IMR-90 (cell line): ENCODE measurements at regions not wholly inside any gene's neighbourhood (a gene's known extent, or its start where the extent isn't known, plus 50 kb on each side); places are given as distances from the start of the nearest gene placed in this dataset.

Experiments
- ATAC-seq: fragments of 200-7000 bp; cut with Tn5 transposase; 2 replicates; pipeline ENCODE4 v1.9.1; 2020; ENCODE audit warnings: low read depth, mild to moderate bottlenecking, moderate library complexity
- BruUV-seq: library from RNA; stranded (reverse); fragments of 400-500 nt; replicated peaks from 2 replicates; lab custom pipeline; 2021; lab: Mats Ljungman, UMichigan
- CTCF ChIA-PET: fragments of 300-600 bp; formaldehyde crosslinking; extraction: SDS; loops from one replicate; lab custom pipeline; 2021; ENCODE audit warnings: antibody characterized with exemption; lab: Yijun Ruan, JAX
- POLR2A ChIA-PET: fragments of 300-600 bp; sonication (Branson Sonifier 250); formaldehyde crosslinking; loops from one replicate; lab custom pipeline; 2022; ENCODE audit warnings: antibody characterized with exemption; ENCODE audit not compliant: unreplicated experiment; lab: Charles Lee
- DNase-seq: peaks from one replicate; pipeline ENCODE4 v3.0.0; 2013
- H2AFZ ChIP-seq: replicated peaks from 2 replicates; pipeline ENCODE3; 2013; ENCODE audit warnings: low read length, mild to moderate bottlenecking; ENCODE audit not compliant: poor library complexity
- H2AK5ac ChIP-seq: 2 replicates; pipeline ENCODE4 v1.6.1; 2013; ENCODE audit warnings: low read depth, low read length, inconsistent platforms
- H2AK9ac ChIP-seq: replicated peaks from 2 replicates; pipeline ENCODE3; 2013; ENCODE audit warnings: mild to moderate bottlenecking, low read depth, low read length, moderate library complexity; ENCODE audit not compliant: poor library complexity
- H2BK120ac ChIP-seq: 2 replicates; pipeline ENCODE4 v1.6.1; 2013; ENCODE audit warnings: low read depth, low read length, inconsistent platforms
- H2BK15ac ChIP-seq: 3 replicates; pipeline ENCODE4 v1.6.1; 2013; ENCODE audit warnings: low read depth, low read length, inconsistent platforms
- H2BK20ac ChIP-seq: 2 replicates; pipeline ENCODE4 v1.6.1; 2013; ENCODE audit warnings: low read depth, mild to moderate bottlenecking, inconsistent platforms, low read length, moderate library complexity
- H2BK5ac ChIP-seq: 2 replicates; pipeline ENCODE4 v1.6.1; 2013; ENCODE audit warnings: mild to moderate bottlenecking, low read depth, low read length, inconsistent platforms; ENCODE audit not compliant: poor library complexity, severe bottlenecking
- H3K14ac ChIP-seq: replicated peaks from 2 replicates; pipeline ENCODE4 v1.6.1; 2013; ENCODE audit warnings: low read depth, low read length, inconsistent platforms
- H3K18ac ChIP-seq: 2 replicates; pipeline ENCODE4 v1.6.1; 2013; ENCODE audit warnings: low read depth, low read length, control low read depth
- H3K23ac ChIP-seq: 2 replicates; pipeline ENCODE4 v1.6.1; 2013; ENCODE audit warnings: low read depth, low read length, inconsistent platforms
- H3K27ac ChIP-seq: 2 replicates; pipeline ENCODE4 v1.5.1; 2013; ENCODE audit warnings: mild to moderate bottlenecking, control low read depth, low read length; ENCODE audit not compliant: insufficient read depth
- H3K27me3 ChIP-seq: 2 replicates; pipeline ENCODE4 v1.6.1; 2013; ENCODE audit warnings: low read length; ENCODE audit not compliant: control insufficient read depth, insufficient read depth
- H3K36me3 ChIP-seq: 2 replicates; pipeline ENCODE4 v1.6.1; 2013; ENCODE audit warnings: low read length, mixed read lengths; ENCODE audit not compliant: control insufficient read depth, insufficient read depth
- H3K4ac ChIP-seq: 2 replicates; pipeline ENCODE4 v1.6.1; 2013; ENCODE audit warnings: low read depth, low read length, inconsistent platforms
- H3K4me1 ChIP-seq: 2 replicates; pipeline ENCODE4 v1.6.1; 2013; ENCODE audit warnings: low read length, mixed read lengths; ENCODE audit not compliant: control insufficient read depth, insufficient read depth
- H3K4me2 ChIP-seq: 2 replicates; pipeline ENCODE4 v1.6.1; 2013; ENCODE audit warnings: low read depth, mild to moderate bottlenecking, control low read depth, low read length, moderate library complexity
- H3K4me3 ChIP-seq: 2 replicates; pipeline ENCODE4 v1.5.1; 2013; ENCODE audit warnings: low read depth, mild to moderate bottlenecking, control low read depth, low read length, moderate library complexity; ENCODE audit not compliant: insufficient read depth
- H3K56ac ChIP-seq: 2 replicates; pipeline ENCODE4 v1.6.1; 2013; ENCODE audit warnings: low read length, inconsistent platforms; ENCODE audit not compliant: insufficient read depth; ENCODE audit errors: extremely low read depth
- H3K79me1 ChIP-seq, 2 experiments: 2 replicates each; pipeline ENCODE4 v1.6.1; 2013; ENCODE audit warnings: low read length in 2 of 2, inconsistent platforms in 1 of 2, low read depth in 1 of 2
- H3K9ac ChIP-seq: 2 replicates; pipeline ENCODE4 v1.6.1; 2013; ENCODE audit warnings: low read depth, low read length, control low read depth
- H3K9me1 ChIP-seq: 2 replicates; pipeline ENCODE4 v1.6.1; 2013; ENCODE audit warnings: low read length, inconsistent platforms; ENCODE audit not compliant: insufficient read depth
- H3K9me3 ChIP-seq: 2 replicates; pipeline ENCODE4 v1.6.1; 2013; ENCODE audit warnings: low read length; ENCODE audit not compliant: control insufficient read depth, insufficient read depth
- H4K20me1 ChIP-seq: 2 replicates; pipeline ENCODE4 v1.6.1; 2013; ENCODE audit warnings: low read length, inconsistent platforms; ENCODE audit not compliant: insufficient read depth
- H4K5ac ChIP-seq: 2 replicates; pipeline ENCODE4 v1.6.1; 2013; ENCODE audit warnings: mild to moderate bottlenecking, low read depth, low read length, control low read depth
- H4K8ac ChIP-seq, 2 experiments: 2 replicates each; pipeline ENCODE4 v1.6.1; 2013; ENCODE audit warnings: low read depth in 2 of 2, low read length in 2 of 2, control low read depth in 1 of 2, inconsistent platforms in 1 of 2
- H4K91ac ChIP-seq: 2 replicates; pipeline ENCODE4 v1.6.1; 2013; ENCODE audit warnings: low read depth, low read length, inconsistent platforms; ENCODE audit not compliant: insufficient read depth
- BHLHE40 ChIP-seq: fragments of 150-350 bp; IDR thresholded peaks from 2 replicates; pipeline ENCODE4 v1.6.1; 2016; ENCODE audit warnings: mild to moderate bottlenecking, low read depth, low read length
- CEBPB ChIP-seq: IDR thresholded peaks from 2 replicates; pipeline ENCODE4 v1.6.1; 2012; ENCODE audit warnings: low read depth, low read length, improper control_type of control experiment
- CHD1 ChIP-seq: IDR thresholded peaks from 2 replicates; pipeline ENCODE4 v1.6.1; 2012; ENCODE audit warnings: low read depth, low read length, improper control_type of control experiment
- CTCF ChIP-seq: conservative IDR thresholded peaks from 2 replicates; pipeline ENCODE4 v1.5.1; 2012; ENCODE audit warnings: mild to moderate bottlenecking, low read depth, low read length, improper control_type of control experiment
- ELK1 ChIP-seq: fragments of 150-350 bp; IDR thresholded peaks from 2 replicates; pipeline ENCODE4 v1.6.1; 2016; ENCODE audit warnings: low read depth, mild to moderate bottlenecking, low read length, moderate library complexity, borderline replicate concordance
- FOS ChIP-seq: fragments of 150-350 bp; IDR thresholded peaks from 2 replicates; pipeline ENCODE4 v1.6.1; 2016; ENCODE audit warnings: low read depth, low read length
- MAFK ChIP-seq: IDR thresholded peaks from 2 replicates; pipeline ENCODE4 v1.6.1; 2012; ENCODE audit warnings: low read depth, low read length, improper control_type of control experiment
- MAZ ChIP-seq: IDR thresholded peaks from 2 replicates; pipeline ENCODE4 v1.6.1; 2012; ENCODE audit warnings: low read depth, mild to moderate bottlenecking, low read length, improper control_type of control experiment, moderate library complexity, borderline replicate concordance
- MXI1 ChIP-seq: IDR thresholded peaks from 2 replicates; pipeline ENCODE4 v1.6.1; 2012; ENCODE audit warnings: low read depth, mild to moderate bottlenecking, low read length, moderate library complexity, borderline replicate concordance
- NFE2L2 ChIP-seq: fragments of 150-350 bp; IDR thresholded peaks from 2 replicates; pipeline ENCODE4 v1.6.1; 2016; ENCODE audit warnings: low read depth, mild to moderate bottlenecking, low read length
- POLR2A ChIP-seq: IDR thresholded peaks from 2 replicates; pipeline ENCODE4 v1.6.1; 2012; ENCODE audit warnings: mild to moderate bottlenecking, low read depth, low read length
- RAD21 ChIP-seq: IDR thresholded peaks from 2 replicates; pipeline ENCODE4 v1.6.1; 2012; ENCODE audit warnings: low read length, improper control_type of control experiment
- RCOR1 ChIP-seq: IDR thresholded peaks from 2 replicates; pipeline ENCODE4 v1.6.1; 2012; ENCODE audit warnings: mild to moderate bottlenecking, low read length, improper control_type of control experiment; ENCODE audit not compliant: insufficient replicate concordance
- RFX5 ChIP-seq: IDR thresholded peaks from 2 replicates; pipeline ENCODE4 v1.8.0; 2012; ENCODE audit warnings: low read depth, mild to moderate bottlenecking, low read length, moderate library complexity
- SMC3 ChIP-seq: fragments of 150-350 bp; IDR thresholded peaks from 2 replicates; pipeline ENCODE4 v1.6.1; 2016; ENCODE audit warnings: low read depth, mild to moderate bottlenecking, antibody characterized with exemption, low read length, moderate library complexity
- USF2 ChIP-seq: fragments of 150-350 bp; IDR thresholded peaks from 2 replicates; pipeline ENCODE4 v1.6.1; 2017; ENCODE audit warnings: mild to moderate bottlenecking, antibody characterized with exemption, low read length, low read depth
- WGBS, 2 experiments: methylation state at CpG; one replicate each; pipeline versions ENCODE4 v1.1.5 to v1.1.7; 2013; ENCODE audit warnings: missing lambda C conversion rate in 2 of 2; ENCODE audit not compliant: insufficient read length in 1 of 2; ENCODE audit errors: extremely low coverage in 2 of 2; 5-methylcytosine and 5-hydroxymethylcytosine counted together
- dilution Hi-C: fragments of 300-500 bp; cut with HindIII; formaldehyde crosslinking; loops from one replicate; pipeline ENCODE4 v1.14.3; 2018; ENCODE audit warnings: low sequenced_read_pairs; ENCODE audit not compliant: unreplicated experiment
- in situ Hi-C: fragments of 300-500 bp; cut with MboI; formaldehyde crosslinking; loops from 3 replicates; pipeline ENCODE4 v1.14.3; 2019; ENCODE audit warnings: low sequenced_read_pairs, inconsistent platforms, mixed read lengths
- intact Hi-C: fragments of 100-400 bp; cut with micrococcal nuclease; formaldehyde crosslinking; loops from 2 replicates; pipeline ENCODE4 v1.10.0; 2022

- no TSS peak for BruUV-seq
- WGBS, 2 experiments: no CpG with 5 or more reads among the region's 3 CpGs
- no peak overlapping the region for H2BK120ac ChIP-seq
- in situ Hi-C loops: no loop called here
- no peak overlapping the region for H2AFZ ChIP-seq
- dilution Hi-C loops: no loop called here
- intact Hi-C loops: no loop called here
- no peaks in the 10 kb centered on the region for H4K20me1 ChIP-seq
- H3K14ac ChIP-seq: no peak overlapping the region
- H3K27ac ChIP-seq: no peak overlapping the region
- H4K5ac ChIP-seq: no peak overlapping the region
- no peak overlapping the region for H3K4me3 ChIP-seq
- no peak overlapping the region for H3K23ac ChIP-seq
- H3K4me2 ChIP-seq: no peak overlapping the region
- no peak overlapping the region for H2BK20ac ChIP-seq
- peaks cover 37% of the 10 kb centered on the region for H3K9me3 ChIP-seq
- no peak overlapping the region for H3K56ac ChIP-seq
- ChIA-PET POLR2A (no interaction called here), CTCF (no interaction called here)
- DNase-seq (no peak), ATAC-seq (no peak)
- no peak overlapping the region for H4K8ac ChIP-seq
- H3K4ac ChIP-seq: no peak overlapping the region
- no peak overlapping the region for H2AK5ac ChIP-seq
- no peak overlapping the region for H4K91ac ChIP-seq
- no peaks in the 10 kb centered on the region for H3K9me1 ChIP-seq
- no peak overlapping the region for H2AK9ac ChIP-seq
- H3K18ac ChIP-seq: no peak overlapping the region
- no peak overlapping the region for H2BK15ac ChIP-seq
- no peaks in the 10 kb centered on the region for H3K27me3 ChIP-seq
- no peaks in the 10 kb centered on the region for H3K36me3 ChIP-seq
- TF ChIP-seq MAFK (no peak), RFX5 (no peak), ELK1 (no peak), CTCF (no peak), RCOR1 (no peak), NFE2L2 (no peak), POLR2A (no peak), CEBPB (no peak), SMC3 (no peak), RAD21 (no peak), MXI1 (no peak), CHD1 (no peak), FOS (no peak), MAZ (no peak), BHLHE40 (no peak), USF2 (no peak)
- no peaks in the 10 kb centered on the region for H3K4me1 ChIP-seq
- H3K9ac ChIP-seq: no peak overlapping the region
- no peak overlapping the region for H2BK5ac ChIP-seq
- H3K79me1 ChIP-seq: no peaks in the 10 kb centered on the region
These were observed 522.8 kb upstream of the RAB6C start for GRCh38 chr2:129456691-129457090.
